NCI-H524 (cell line): ENCODE measurements at regions not wholly inside any gene's neighbourhood (a gene's known extent, or its start where the extent isn't known, plus 50 kb on each side); places are given as distances from the start of the nearest gene placed in this dataset.
A peak's percentile ranks its signal among the peaks of the same experiment; 100 is the strongest.
"Not testable (repeated sequence)": the region's sequence is repeated elsewhere in the genome, so short reads cannot be mapped to it uniquely, and the experiment has no call there.

Source experiments
- DNase-seq, 2 experiments: peaks; one replicate each; lab custom pipeline; 2025; lab: John Stamatoyannopoulos, UW

DNA sequence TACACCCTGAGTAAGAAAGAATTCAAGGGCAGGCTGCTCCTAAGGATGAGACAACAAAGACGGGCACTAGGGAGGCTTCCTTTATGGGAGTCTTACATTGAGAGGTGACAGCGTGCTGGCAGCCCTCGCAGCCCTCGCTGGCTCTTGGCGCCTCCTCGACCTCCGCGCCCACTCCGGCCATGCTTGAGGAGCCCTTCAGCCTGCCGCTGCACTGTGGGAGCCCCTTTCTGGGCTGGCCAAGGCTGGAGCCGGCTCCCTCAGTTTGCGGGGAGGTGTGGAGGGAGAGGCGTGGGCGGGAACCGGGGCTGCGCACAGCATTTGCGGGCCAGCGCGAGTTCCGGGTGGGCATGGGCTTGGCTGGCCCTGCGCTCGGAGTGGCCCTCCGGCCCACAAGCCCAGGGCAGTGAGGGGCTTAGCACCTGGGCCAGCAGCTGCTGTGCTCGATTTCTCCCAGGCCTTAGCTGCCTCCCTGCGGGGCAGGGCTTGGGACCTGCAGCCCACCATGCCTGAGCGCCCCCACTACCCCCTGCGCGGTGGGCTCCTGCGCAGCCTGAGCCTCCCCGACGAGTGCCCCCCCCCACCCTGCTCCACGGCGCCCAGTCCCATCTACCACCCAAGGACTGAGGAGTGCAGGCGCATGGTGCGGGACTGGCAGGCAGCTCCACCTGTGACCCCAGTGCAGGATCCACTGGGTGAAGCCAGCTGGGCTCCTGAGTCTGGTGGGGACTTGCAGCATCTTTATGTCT, 75.3 kb downstream of the BARX1 start:
- not testable (repeated sequence) for DNase-seq

DNA sequence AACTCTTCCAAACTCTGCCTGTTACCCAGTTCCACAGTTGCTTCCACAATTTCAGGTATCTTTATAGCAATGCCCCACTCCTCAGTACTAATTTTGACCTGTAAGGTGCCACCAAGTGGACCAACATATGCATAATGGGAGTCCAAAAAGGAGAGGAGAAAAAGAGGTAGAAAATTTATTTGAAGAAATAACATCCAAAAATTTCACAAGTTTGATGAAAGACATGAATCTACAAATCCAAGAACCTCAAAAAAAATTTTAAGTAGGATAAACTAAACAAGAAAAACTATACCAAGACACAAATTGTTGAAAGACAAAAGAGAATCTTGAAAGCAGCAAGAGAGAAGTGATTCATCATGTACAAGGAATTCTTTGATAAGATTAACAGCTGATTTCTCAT, 79.8 kb downstream of the BARX1 start:
- no peak for DNase-seq

DNA sequence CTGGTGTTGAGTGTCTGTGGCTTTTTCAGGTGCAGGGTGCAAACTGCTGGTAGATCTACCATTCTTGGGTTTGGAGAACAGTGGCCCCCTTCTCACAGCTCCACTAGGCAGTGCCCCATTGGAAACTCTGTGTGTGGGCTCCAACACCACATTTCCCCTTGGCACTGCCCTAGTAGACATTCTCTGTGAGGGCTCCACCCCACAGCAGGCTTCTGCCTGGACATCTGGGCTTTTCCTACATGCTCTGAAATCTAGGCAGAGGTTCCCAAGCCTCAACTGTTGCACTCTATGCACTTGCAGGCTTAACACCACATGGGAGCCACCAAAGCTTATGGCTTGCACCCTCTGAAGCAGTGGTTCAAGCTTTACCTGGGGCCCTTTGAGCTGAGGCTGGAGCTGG, 80.9 kb downstream of the BARX1 start:
- no peak for DNase-seq

DNA sequence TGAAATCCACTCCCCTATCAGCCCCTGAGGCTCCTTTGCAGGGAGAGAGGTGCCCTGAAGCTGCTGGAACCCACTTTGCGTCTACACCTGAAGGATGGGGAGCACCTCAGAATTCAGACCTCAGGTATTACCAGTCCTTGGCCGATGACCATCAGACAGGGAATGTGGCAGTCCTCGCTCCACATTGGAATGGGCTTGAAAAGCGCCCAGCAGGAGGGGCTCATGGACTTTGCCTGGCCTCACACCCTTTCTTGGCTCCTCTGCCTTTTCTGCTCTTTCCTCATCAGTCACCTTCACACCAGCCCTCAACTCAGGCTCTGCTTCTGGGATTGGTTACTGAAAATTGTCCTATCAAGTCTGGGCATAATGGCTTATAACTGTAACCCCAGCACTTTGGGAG, 83.9 kb downstream of the BARX1 start:
- DNase-seq, result no peak

DNA sequence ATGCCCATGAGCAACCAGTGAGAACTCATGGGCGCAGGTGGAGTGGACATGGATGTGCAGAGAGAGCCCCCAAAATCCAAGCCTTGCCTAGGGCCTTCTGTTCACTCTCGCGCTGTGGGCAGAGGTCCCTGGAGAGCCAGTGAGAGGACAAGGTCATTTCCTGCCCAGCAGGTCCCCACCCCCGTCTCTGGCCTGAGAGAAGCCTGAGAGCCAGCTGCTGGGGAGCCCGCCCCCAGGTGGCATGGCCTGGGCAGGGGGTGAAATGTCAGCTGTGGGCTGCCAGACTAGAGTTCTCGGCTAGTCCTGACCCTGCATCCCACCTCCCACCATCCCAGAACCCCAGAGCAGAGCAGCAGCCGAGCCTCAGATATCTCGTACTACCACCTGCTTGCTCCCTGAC, 85.3 kb downstream of the BARX1 start:
- no peak for DNase-seq

DNA sequence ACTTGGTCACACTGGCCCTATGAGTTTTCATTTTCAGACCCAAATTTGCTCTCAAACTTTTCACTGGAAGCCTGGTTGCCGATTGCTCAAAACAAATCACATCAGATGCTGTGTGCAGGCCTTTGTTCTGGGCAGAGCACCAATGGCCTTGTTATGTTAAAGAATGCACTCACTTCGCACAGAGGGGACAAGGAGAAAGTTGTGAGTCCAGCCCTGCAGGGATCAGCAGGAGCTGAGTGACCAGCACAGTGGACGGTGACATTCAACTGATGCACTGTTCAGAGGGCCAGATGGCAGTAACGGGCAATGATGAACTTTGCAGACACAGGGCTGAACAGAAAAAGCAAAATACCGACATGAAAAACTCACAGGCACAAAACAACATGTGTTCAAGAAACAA, 86.1 kb downstream of the BARX1 start:
- no peak for DNase-seq

DNA sequence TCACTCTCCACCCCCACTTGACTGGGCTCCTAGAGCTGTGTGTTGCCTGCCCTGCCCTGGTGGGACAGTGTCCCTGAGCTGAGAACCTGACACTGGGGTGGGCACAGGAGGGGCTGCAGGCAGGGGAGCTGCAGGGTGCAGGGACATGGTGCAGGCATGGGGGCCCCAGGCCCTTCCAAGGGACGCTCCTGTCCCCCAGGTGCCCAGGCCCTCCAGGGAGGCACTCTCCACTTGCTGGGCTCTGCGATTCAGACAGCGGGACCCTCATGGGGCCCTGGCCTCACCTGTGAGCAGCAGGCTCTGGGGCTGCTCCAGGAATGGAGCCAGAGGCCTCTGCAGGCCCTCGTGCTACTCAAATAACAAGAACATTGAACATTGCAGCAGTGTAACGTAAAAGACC, 89.4 kb downstream of the BARX1 start:
- DNase-seq, result no peak

DNA sequence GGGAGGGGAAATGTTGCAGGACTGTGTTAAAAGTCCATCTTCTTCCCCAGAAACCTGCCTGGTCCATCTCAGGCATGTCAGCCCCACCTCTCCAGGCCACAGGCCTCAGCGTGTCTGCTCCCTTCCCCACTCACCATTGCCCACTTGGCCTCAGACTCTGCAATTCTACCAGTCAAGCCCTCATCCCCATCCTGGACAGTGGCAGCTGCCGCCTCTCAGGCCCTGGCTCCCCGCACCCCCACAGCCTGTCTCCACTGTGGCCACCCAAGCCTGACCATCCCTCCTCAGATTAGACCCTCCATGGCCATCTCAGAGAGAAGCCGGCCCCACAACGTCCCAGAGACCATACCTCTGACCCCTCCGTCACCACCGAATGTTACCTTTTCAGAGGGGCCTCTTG, 89.9 kb downstream of the BARX1 start:
- no peak for DNase-seq

DNA sequence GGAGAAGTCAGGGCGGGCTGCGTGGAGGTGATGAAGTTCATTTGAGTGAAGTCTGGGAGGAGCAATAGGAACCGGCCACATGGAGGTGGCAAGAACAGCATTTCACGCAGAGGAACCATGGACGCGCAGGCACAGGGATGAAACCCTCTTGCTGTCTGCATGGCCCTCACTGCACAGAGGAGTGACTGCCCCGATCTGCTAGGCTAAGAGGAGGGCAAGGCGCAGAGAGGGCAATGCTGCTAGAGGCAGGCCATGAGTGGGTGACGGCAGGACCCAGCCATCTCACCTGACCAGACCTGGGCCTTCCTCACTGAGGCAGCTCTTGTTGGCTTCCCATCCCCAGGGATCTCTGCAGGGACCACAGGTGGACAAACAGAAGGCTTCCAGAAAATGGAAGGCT, 90.3 kb downstream of the BARX1 start:
- DNase-seq, result no peak

DNA sequence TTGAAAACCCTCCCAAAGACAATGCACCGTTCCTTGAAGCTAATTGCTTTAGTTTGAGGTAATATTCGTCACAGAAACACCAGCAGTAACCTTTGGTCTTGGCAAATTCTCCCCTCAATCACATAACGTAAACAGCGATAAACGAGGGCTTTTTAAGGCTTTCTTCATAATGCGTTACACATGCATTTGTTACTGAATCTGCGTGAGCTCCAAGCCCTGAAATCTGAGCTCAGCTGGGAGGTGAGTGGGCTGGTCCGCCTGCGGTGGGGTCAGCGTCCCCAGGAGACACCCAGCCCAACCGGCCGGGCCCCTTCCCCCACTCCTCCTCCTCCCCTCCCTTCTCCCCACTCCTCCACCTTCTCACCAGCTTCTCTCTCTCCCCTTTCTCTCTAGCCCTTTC, 91.1 kb downstream of the BARX1 start:
- DNase-seq, result no peak

DNA sequence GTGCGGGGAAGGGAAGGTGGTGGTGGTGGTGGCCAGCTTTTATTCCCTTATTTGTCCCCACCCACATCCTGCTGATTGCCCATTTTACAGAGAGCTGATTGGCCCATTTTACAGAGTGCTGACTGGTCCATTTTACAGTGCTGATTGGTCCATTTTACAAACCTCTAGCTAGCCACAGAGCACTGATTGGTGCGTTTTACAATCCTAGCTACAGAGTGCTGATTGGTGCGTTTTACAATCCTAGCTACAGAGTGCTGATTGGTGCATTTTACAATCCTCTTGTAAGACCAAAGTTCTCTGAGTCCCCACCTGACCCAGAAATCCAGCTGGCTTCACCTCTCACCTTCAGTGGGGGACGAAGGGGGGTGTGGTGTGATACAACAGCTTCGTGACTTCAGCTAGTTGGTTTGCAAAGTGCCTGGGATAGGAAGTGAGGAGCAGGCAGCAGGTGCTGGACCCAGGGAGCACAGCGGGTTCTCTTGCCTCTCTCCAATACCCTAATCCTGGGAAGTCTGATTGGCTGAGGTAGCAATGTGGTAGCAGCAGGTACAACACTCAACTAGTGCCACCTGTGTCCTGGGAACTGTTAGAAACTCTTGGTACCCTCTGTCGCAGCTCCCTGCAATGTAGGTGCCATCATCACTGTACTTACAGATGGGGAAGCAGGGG, 92.1 kb downstream of the BARX1 start:
- no peak for DNase-seq

DNA sequence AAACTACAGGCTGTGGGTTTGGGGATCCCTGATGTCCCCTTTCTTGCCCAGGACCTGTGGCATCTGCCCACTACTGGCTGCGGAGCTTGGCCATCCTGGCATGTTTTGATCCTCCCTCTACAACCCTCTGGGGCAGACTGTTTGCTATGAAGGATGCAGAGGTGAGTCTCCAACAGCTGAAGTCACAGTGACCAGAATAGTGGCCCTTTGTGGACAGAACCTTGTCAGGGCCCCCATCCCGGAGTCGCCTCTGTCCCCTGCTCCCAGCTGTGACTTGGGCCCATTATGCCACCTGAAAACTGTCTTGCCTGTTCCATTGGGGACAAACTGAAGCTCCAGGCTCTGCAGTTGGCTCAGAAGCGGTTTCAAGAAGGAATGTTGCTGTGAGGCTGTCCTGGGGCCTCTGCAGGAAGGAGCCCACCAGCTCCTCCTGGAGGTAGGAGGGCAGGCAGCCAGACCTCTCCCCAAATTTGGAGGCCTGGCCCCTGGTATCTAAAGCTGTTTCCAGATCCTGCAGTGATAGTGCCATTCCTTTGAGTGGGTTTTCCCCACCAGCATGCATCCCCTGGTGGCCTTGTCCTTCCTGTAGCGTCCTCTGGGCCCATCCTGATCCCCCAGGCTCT, 93.3 kb downstream of the BARX1 start:
- no peak for DNase-seq

DNA sequence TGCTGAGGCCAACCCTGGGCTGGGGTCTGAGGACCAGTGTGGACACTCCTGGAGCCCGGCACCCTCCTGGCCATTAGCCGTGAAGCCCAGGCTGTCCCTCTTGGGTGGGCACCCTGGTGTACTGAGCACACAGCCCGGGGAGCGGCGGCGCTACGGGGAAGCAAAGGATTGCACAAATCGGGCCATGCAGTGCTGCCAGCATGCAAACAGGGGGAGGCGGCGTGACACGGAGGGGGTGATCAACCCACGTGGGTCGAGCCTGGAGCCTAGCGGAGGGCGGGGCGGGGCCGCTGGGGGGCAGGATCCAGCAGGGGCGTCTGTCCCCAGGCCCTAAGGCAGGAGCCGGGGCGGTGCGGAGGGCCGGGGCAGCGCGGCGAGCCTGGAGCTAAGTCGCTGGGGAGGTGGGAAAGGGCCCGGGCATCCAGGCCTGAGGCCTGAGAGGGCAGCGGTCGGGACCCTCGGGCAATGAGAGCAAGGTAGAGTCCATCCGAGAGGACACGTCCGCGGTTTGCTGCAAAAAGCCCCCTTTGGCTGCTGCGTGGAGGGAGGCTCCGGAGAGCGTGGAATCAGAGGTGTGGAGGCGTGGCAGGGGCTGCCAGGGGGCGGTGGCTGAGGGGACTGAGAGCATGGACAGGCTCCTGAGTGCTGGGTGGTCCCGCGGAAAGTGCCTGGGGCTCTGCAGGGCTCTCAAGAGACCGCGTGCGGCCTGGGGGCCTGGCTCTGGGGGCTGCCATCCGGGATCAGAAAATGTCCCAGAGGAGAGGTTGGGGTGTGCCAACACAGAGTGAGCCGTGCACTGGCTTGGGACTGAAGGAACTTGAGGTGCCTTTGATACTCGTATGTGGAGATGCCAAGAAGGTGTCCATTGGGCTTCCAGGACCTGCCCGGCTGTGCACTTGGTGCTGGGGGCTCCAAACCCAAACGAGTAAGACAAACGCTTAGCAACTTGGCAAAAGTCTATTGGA, 94.2 kb downstream of the BARX1 start:
- DNase-seq, result peak in 1 of 2 experiments; percentile 36

DNA sequence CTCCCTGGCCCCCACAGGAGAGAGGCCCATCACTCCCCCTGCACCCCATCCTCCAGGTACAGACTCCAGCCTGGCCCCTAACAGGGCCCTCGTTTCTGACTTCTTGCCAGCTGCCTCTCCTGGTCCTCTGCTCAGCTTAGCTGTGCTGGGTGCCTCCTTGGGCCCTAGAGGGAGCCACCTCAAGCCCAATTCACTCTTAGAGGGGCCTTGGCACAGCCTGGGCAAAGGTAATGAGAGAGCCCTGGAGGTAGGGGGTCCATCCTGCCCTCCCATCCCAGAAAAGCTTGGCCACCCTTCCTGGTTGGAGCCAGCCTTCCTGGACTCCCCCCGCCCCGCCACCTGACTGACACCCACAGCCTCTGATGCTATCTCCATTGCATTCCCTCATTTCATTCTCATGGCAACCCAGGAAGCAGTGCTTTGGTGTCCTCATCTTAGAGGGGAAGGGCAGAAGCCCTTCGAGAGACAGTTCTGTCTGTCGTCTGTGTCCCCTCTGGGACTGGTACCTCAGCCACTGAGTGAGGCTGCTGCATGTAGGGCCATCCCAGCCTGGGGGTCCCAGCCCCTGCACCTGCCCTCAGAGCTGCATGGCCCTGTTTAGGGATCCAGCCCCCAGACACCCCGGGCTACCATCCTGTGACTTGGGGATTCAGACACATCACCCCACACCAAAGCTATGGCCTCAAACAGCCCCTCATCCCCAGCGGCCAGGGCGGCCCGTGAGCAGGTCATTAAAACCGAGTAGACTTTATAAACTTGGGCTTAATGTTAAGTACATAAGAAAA, 95.5 kb downstream of the BARX1 start:
- DNase-seq, result peak in 1 of 2 experiments; percentile 39

DNA sequence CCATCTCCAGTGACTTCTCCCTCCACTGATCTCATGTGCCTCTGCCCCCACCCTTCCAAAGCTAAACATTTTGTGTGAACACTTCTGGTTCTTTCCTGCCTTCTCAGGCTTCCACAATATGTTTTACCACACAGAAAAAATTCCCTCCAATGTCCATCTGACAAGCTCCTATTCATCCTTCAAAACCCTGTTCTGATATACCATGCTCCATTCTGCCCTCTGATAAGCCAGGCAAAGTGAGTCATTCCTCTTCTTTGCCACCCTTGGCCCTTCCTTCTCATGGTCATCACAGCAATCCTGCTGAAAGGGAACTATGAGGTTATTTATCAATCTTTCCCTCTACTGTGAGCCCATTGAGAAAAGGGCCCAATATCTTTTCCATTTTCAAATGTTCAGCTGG, 97.6 kb downstream of the BARX1 start:
- DNase-seq, result no peak

DNA sequence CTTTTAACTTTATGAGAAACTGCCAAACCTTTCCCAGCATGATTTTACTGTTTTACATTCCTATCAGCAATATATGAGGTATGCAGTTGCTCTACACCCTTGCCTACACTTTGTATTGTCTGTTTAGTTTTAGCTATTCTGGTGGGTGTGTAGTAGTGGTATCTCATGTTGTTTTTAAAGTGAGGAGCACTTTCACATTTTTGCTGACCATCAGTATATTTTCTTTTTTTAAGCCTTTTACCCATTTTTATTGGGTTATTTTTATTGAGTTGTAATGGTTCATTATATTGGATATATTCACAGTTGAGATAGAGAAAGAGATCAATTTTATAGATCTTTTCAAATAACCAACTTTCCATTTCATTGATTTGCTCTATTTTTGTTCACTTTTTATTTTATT, 102.4 kb downstream of the BARX1 start:
- DNase-seq, result no peak

DNA sequence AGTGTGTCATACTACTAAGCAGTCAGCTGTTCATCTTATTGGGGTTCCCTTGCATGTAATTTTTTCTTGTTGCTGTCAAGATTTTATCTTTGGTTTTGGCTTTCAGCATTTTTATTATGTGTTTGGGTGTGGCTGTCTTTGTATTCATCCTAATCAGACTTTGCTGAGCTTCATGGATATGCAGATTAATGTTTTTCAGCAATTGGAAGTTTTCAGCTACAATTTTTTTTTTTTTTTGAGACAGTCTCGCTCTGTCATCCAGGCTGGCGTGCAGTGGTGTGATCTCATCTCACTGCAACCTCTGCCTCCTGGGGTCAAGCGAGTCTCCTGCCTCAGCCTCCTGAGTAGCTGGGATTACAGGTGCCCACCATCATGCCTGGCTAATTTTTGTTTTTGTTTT, 108.8 kb downstream of the BARX1 start:
- no peak for DNase-seq

DNA sequence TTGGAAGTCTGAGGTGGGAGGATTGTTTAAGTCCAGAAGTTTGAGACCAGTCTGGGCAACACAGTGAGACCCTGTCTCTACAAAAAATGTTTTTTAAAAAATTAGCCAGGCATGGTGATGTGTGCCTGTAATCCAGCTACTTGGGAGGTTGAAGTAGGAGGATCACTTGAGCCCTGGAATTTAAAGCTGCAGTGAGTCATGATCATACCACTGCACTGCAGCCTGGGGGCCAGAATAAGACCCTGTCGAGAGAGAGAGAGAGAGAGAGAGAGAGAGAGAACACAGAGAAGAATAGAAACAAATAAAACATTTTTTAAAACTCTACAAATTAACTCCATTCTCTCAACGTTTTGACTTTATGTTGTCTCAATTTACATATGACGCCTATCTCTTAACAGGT, 111.8 kb downstream of the BARX1 start:
- no peak for DNase-seq

DNA sequence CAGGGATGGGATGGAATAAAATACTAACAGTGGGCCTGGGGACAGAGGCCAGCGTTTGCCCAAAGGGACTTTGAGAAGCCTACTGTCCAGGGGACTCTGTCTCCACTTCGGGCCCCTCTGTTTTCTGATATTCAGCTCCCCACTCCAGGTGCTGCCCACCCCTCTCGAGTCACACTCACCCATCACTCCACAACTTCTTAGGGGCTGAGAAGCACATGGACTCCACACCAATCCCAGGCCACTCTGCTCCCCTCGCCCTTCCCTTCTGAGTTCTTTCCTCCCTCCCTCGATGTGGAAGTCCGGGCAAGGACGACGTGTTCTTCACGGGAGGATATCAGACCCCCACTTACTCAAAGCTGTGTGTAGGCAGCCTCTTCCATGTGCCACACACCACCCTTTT, 124.5 kb downstream of the BARX1 start:
- DNase-seq, result no peak

DNA sequence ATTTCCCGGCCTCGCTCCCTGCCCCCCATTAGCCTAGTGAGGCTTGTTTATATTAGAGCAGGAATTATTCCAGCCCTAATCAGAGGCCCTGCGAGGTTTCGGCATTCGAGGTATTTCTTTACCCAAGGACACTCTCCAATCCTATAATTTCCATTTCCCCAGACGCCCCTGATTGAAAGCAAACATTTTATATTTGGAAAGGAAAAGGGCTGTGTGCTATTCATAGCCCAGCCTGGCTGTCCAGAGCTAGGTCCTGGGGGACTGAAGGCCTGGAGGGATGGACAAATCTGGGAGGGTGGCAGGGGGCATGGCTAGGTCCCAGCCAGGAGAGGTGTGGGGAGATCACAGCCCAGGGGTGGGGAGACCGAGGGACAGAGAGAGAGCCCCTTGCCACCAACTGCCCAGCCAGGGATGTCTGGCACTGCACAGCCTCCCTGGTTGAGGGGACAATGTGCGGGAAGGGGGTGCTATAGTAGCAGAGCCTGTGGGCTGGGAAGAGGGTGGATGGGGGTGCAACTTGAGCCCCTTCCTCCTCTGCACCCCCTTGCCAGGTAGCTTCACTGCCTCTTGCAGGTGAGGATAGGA, 125.1 kb downstream of the BARX1 start:
- no peak for DNase-seq
